Vagina (tissue), 2 donors: ENCODE measurements at regions not wholly inside any gene's neighbourhood (a gene's known extent, or its start where the extent isn't known, plus 50 kb on each side); places are given as distances from the start of the nearest gene placed in this dataset.

Experiments used
- CTCF ChIP-seq, 3 experiments: fragments of 450-650 bp in 2 of 3; fragments of 200-600 bp in 1 of 3; sonication (generic) in 1 of 3; IDR thresholded peaks; one replicate each; pipeline ENCODE4 v1.5.1; 2017 to 2019; ENCODE audit warnings: antibody characterized with exemption in 3 of 3, mild to moderate bottlenecking in 2 of 3, moderate library complexity in 2 of 3
- POLR2A ChIP-seq, 2 donors: fragments of 450-650 bp; IDR thresholded peaks; one replicate each; pipeline ENCODE4 v1.6.1; 2017; ENCODE audit warnings: antibody characterized with exemption in 2 of 2, mild to moderate bottlenecking in 2 of 2, moderate library complexity in 2 of 2

- TF ChIP-seq CTCF (IDR thresholded peaks at IDR 0.05), result no peak
- TF ChIP-seq POLR2A (IDR thresholded peaks at IDR 0.05), result no peak
Observed at GRCh38 chr6:134732763-134733162, 217.1 kb downstream of the ALDH8A1 start.
